Activated CD8-positive, alpha-beta T cell treated with anti-CD3 and anti-CD28 coated beads for 36 hours (primary cell): ENCODE measurements at regions not wholly inside any gene's neighbourhood (a gene's known extent, or its start where the extent isn't known, plus 50 kb on each side); places are given as distances from the start of the nearest gene placed in this dataset.

ENCODE experiments used
- ATAC-seq: fragments of 200-7000 bp; cut with Tn5 transposase; one replicate; pipeline ENCODE4 v1.10.0; 2021; ENCODE audit warnings: mild to moderate bottlenecking, moderate library complexity
- CTCF ChIA-PET: fragments of 350-600 bp; sonication (Branson Sonifier 250); formaldehyde crosslinking; loops from one replicate; lab custom pipeline; 2021; ENCODE audit warnings: antibody characterized with exemption; lab: Charles Lee
- POLR2A ChIA-PET: fragments of 350-600 bp; sonication (Branson Sonifier 250); formaldehyde crosslinking; loops from one replicate; lab custom pipeline; 2021; ENCODE audit warnings: antibody characterized with exemption; lab: Charles Lee
- DNase-seq: peaks from one replicate; pipeline ENCODE4 v3.0.0-alpha.2; 2020
- H3K27ac Mint-ChIP-seq: one replicate; pipeline ENCODE4 v1.8.0; 2021; ENCODE audit warnings: mild to moderate bottlenecking, mixed read lengths
- H3K27me3 Mint-ChIP-seq: one replicate; pipeline ENCODE4 v1.8.0; 2021; ENCODE audit warnings: mixed read lengths
- H3K36me3 Mint-ChIP-seq: one replicate; pipeline ENCODE4 v1.8.0; 2021; ENCODE audit warnings: low read depth, mixed read lengths
- H3K4me1 Mint-ChIP-seq: one replicate; pipeline ENCODE4 v1.8.0; 2021; ENCODE audit warnings: low read depth, mixed read lengths
- H3K4me3 Mint-ChIP-seq: one replicate; pipeline ENCODE4 v1.8.0; 2021; ENCODE audit warnings: mild to moderate bottlenecking, moderate library complexity, mixed read lengths
- H3K9me3 Mint-ChIP-seq: one replicate; pipeline ENCODE4 v1.8.0; 2021; ENCODE audit warnings: mixed read lengths
- intact Hi-C: fragments of 100-400 bp; cut with micrococcal nuclease; formaldehyde crosslinking; loops from one replicate; pipeline ENCODE4 v1.10.0; 2022
- TF ChIP-seq, protein P1 (sequence below): fragments of 200-600 bp; IDR thresholded peaks from one replicate; pipeline ENCODE4 v1.8.0; 2022; ENCODE audit warnings: antibody characterized with exemption, mild to moderate bottlenecking

DNA sequence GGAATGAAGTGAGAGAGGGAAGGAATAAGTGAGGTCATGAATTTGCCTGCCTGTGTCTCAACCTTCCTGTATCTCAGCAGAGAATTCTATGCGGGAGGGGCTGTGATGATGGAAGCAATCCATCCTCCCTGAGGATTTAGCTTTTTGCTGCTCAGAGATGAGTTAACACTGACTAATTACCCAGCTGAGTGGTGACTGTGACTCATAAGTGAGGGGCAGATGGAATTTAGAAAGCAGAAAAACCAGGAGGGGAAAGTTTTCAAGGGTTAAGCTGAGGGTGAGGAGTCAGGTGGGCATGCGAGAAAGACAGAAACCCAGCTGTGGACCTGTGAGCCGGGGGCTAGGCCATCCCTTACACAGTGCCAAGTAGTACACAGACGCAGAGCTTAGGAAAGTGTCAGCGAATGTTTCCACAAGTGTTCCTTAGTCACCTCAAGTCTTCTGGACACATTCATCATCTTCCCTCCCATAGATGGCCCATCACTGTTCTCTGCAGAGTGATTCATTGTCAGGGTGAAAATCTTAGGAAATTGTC is 277.9 kb downstream of the IPO8 start:
- Mint-ChIP-seq H3K4me3 (no peak overlapping the region), H3K27ac (no peak overlapping the region), H3K36me3 (no peaks in the 10 kb centered on the region), H3K9me3 (peaks cover 1% of the 10 kb centered on the region), H3K4me1 (no peaks in the 10 kb centered on the region), H3K27me3 (no peaks in the 10 kb centered on the region)
- TF ChIP-seq, protein P1, sequence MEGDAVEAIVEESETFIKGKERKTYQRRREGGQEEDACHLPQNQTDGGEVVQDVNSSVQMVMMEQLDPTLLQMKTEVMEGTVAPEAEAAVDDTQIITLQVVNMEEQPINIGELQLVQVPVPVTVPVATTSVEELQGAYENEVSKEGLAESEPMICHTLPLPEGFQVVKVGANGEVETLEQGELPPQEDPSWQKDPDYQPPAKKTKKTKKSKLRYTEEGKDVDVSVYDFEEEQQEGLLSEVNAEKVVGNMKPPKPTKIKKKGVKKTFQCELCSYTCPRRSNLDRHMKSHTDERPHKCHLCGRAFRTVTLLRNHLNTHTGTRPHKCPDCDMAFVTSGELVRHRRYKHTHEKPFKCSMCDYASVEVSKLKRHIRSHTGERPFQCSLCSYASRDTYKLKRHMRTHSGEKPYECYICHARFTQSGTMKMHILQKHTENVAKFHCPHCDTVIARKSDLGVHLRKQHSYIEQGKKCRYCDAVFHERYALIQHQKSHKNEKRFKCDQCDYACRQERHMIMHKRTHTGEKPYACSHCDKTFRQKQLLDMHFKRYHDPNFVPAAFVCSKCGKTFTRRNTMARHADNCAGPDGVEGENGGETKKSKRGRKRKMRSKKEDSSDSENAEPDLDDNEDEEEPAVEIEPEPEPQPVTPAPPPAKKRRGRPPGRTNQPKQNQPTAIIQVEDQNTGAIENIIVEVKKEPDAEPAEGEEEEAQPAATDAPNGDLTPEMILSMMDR = no peak
- POLR2A ChIA-PET = interaction anchor here (0.7 kb wide), 1 partner anchor 59 kb away, joined by 3 read pairs; no protein-coding TSS in a partner anchor
- DNase-seq (no peak), ATAC-seq (no peak)
- CTCF ChIA-PET = no interaction called here
- intact Hi-C loops = no loop called here

DNA sequence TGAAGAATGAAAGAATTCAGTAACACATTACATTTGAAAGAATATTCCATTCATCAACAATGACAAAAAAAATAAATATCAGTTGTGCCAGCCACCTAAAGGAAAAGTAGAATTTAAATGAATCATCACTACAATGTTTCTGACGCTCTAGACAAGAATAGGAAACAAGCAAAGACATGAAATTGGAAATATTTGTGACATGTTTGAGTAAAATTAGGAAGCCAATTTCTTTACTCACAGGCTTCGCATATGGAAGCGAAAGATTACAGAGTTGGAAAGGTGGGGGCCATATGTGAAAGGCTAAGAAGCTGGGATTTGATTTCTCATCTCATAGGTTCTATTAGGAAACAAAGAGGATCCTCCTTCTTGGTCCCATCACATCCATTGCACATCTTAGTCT is 279.0 kb downstream of the IPO8 start:
- H3K9me3 Mint-ChIP-seq = no peaks in the 10 kb centered on the region
- no peak for ATAC-seq
- CTCF ChIA-PET = no interaction called here
- H3K4me1 Mint-ChIP-seq = no peaks in the 10 kb centered on the region
- H3K36me3 Mint-ChIP-seq = no peaks in the 10 kb centered on the region
- intact Hi-C loops = no loop called here
- H3K27ac Mint-ChIP-seq = no peak overlapping the region
- DNase-seq = no peak
- no peak overlapping the region for H3K4me3 Mint-ChIP-seq
- POLR2A ChIA-PET = no interaction called here
- TF ChIP-seq, protein P1 = no peak
- no peaks in the 10 kb centered on the region for H3K27me3 Mint-ChIP-seq

DNA sequence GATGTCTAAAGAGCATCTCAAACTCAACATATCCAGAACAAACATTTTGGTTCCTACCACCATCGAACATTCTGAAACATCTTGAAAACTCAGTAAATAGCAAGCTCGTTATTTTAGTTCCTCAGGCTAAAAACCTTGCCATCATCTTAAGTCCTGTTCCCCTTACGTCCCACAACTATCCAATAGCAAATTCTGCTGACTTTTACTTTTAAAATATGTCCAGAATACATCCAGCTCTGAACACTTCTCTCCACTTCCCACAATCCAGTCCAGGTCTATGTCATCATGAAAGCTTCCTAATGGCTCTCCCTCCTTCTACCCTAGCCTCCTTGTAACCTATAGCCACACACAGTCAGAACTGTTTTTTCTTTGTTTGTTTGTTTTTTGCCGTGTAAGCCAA is 279.9 kb downstream of the IPO8 start:
- no peak for ATAC-seq
- no peak for DNase-seq
- Mint-ChIP-seq H3K27me3 (no peaks in the 10 kb centered on the region), H3K4me1 (no peaks in the 10 kb centered on the region), H3K9me3 (no peaks in the 10 kb centered on the region), H3K4me3 (no peak overlapping the region), H3K36me3 (no peaks in the 10 kb centered on the region), H3K27ac (no peak overlapping the region)
- ChIA-PET CTCF (no interaction called here), POLR2A (interaction anchor here (0.6 kb wide), 1 partner anchor 35 kb away, joined by 4 read pairs; no protein-coding TSS in a partner anchor)
- intact Hi-C loops = no loop called here
- TF ChIP-seq, protein P1 = no peak

DNA sequence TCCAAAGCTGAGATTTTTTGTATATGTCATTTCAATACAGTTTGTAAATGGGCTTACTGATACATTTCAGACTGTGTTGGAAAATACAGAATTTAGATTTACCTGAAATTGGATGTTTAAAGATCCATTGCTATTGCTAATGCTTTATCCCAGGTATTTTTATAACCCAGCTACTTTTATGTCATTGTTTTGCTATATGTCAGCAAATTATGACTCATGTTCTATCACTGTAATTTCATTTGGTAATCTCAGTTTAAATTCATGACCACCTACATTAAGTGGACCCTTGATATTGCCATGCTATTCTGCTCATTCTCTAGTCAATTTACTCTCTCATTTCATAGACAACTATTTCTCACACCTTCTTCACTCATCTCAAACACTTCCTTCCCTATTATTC is 281.2 kb downstream of the IPO8 start:
- ATAC-seq (no peak), DNase-seq (no peak)
- CTCF ChIA-PET = no interaction called here
- H3K27ac Mint-ChIP-seq = no peak overlapping the region
- H3K4me1 Mint-ChIP-seq = no peaks in the 10 kb centered on the region
- intact Hi-C loops = no loop called here
- peaks cover 2% of the 10 kb centered on the region for H3K9me3 Mint-ChIP-seq
- TF ChIP-seq, protein P1 = no peak
- POLR2A ChIA-PET = no interaction called here
- no peak overlapping the region for H3K4me3 Mint-ChIP-seq
- no peaks in the 10 kb centered on the region for H3K27me3 Mint-ChIP-seq
- no peaks in the 10 kb centered on the region for H3K36me3 Mint-ChIP-seq

DNA sequence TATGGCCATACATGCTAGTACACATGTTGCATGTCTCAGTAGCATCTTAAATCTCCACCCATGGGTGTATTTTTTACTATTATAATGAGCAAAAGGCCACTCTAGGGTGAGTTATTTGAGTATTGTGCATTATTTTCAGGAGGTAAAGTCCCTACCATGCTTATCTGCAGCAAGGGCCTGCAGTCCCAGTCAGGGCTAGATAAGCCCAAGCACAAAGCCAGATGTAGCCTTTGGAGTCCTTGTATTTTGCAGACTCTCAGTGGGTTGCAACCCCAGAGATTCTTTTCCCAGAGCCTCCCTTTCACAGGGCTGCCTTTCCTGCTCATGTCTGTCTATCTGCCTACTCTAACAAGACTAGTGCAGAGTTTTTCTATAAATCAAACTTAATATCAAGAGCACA is 295.3 kb downstream of the IPO8 start:
- Mint-ChIP-seq H3K27ac (no peak overlapping the region), H3K36me3 (no peaks in the 10 kb centered on the region), H3K9me3 (no peaks in the 10 kb centered on the region), H3K4me1 (no peaks in the 10 kb centered on the region), H3K27me3 (no peaks in the 10 kb centered on the region), H3K4me3 (no peak overlapping the region)
- ChIA-PET POLR2A (no interaction called here), CTCF (no interaction called here)
- ATAC-seq (no peak), DNase-seq (no peak)
- TF ChIP-seq, protein P1 = no peak
- intact Hi-C loops = no loop called here
